Lower leg skin (tissue), 4 donors: ENCODE measurements at regions not wholly inside any gene's neighbourhood (a gene's known extent, or its start where the extent isn't known, plus 50 kb on each side); places are given as distances from the start of the nearest gene placed in this dataset.

ENCODE experiments used
- DNase-seq, 2 donors: peaks; one replicate each; pipeline ENCODE4 v3.0.0-alpha.2; 2019; ENCODE audit warnings: low spot score in 2 of 2
- H3K4me3 ChIP-seq: fragments of 200-600 bp; sonication (generic); 2 replicates; pipeline ENCODE4 v1.5.1; 2017; ENCODE audit warnings: mild to moderate bottlenecking, low read depth; ENCODE audit not compliant: poor library complexity, severe bottlenecking
- POLR2A ChIP-seq, 2 donors: fragments of 450-650 bp; IDR thresholded peaks; one replicate each; pipeline ENCODE4 v1.6.1; 2016 to 2017; ENCODE audit warnings: antibody characterized with exemption in 2 of 2, mild to moderate bottlenecking in 1 of 2, moderate library complexity in 1 of 2
- WGBS, 2 donors: methylation state at CpG; one replicate each; pipeline ENCODE4 v1.1.5; 2018; 5-methylcytosine and 5-hydroxymethylcytosine counted together
- intact Hi-C: fragments of 100-400 bp; cut with DNase I; formaldehyde crosslinking; loops from one replicate; pipeline ENCODE4 v1.15.0; 2023; ENCODE audit warnings: low total_unique reads
- TF ChIP-seq, protein P1 (sequence below), 3 donors: fragments of 450-650 bp; IDR thresholded peaks; one replicate each; pipeline ENCODE4 v1.5.1; 2016; ENCODE audit warnings: antibody characterized with exemption in 3 of 3, mild to moderate bottlenecking in 3 of 3, moderate library complexity in 2 of 3

DNA sequence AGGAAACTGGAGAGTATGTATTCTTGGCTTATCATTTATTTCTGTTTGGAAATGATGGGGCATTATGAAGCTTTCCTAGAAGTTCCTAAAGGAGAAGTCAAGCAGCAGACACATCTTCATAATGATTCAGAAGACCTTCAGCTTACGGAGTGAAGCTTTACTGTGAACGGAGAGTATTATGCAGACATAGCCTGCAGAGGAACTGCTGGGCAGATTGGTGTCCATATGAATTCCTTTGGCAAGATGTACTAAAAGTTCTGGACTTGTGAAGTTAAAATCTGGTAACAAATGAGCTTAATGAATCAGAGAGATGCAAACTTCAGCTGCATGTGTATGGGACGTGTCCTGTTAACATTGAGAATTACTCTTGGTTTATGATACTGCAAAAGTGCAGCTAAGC, 60.1 kb downstream of the NABP1 start:
- DNase-seq = no peak
- H3K4me3 ChIP-seq = no peak overlapping the region
- WGBS, 2 donors = 91 to 94% methylated on average over 3 of the region's 3 CpGs
- intact Hi-C loops = no loop called here
- TF ChIP-seq POLR2A (IDR thresholded peaks at IDR 0.05) = no peak
- TF ChIP-seq, protein P1, sequence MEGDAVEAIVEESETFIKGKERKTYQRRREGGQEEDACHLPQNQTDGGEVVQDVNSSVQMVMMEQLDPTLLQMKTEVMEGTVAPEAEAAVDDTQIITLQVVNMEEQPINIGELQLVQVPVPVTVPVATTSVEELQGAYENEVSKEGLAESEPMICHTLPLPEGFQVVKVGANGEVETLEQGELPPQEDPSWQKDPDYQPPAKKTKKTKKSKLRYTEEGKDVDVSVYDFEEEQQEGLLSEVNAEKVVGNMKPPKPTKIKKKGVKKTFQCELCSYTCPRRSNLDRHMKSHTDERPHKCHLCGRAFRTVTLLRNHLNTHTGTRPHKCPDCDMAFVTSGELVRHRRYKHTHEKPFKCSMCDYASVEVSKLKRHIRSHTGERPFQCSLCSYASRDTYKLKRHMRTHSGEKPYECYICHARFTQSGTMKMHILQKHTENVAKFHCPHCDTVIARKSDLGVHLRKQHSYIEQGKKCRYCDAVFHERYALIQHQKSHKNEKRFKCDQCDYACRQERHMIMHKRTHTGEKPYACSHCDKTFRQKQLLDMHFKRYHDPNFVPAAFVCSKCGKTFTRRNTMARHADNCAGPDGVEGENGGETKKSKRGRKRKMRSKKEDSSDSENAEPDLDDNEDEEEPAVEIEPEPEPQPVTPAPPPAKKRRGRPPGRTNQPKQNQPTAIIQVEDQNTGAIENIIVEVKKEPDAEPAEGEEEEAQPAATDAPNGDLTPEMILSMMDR (IDR thresholded peaks at IDR 0.05) = no peak

DNA sequence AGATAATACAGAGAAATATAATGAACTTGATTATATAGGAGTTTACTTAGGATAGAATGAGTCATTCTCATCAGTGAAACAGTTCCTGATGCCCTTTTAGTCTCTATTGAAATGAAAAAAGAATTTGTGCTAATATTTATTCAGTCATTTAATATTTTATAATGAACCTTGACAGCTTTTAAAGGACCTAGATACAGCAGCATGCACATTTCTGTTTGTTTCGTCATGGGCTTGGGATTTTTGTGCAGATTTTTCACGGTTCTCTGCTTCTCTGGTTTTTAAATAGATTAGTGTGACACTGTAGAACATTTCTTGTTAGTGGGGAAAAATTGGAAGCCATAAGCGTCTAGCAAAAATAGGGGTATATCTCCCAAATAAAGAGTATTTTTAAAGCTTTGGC, 60.7 kb downstream of the NABP1 start:
- DNase-seq = no peak
- intact Hi-C loops = no loop called here
- TF ChIP-seq, protein P1 (IDR thresholded peaks at IDR 0.05) = no peak
- TF ChIP-seq POLR2A (IDR thresholded peaks at IDR 0.05) = no peak
- H3K4me3 ChIP-seq = no peak overlapping the region
- WGBS, 2 donors = 70 to 78% methylated on average over 3 of the region's 3 CpGs

DNA sequence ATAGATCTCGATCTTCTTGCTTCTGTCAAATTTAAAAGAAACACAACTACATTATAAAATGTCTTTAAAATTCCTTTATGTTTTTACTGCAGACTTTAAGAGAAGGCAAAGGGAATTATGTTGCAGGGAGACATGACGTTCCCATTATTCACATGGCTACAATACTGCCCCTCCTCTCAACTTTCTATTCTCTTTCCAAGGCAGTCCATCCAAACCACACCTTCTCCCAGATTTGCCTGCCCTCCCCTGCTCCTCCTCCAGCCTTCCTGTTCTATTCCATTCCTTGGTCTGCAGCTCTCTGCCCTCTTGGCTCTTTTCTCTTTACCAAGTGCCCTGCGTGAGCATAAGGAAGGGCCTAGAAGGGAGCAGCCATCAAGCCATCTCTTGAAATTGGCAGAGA, 61.3 kb downstream of the NABP1 start:
- no peak overlapping the region for H3K4me3 ChIP-seq
- TF ChIP-seq POLR2A (IDR thresholded peaks at IDR 0.05) = no peak
- TF ChIP-seq, protein P1 (IDR thresholded peaks at IDR 0.05) = no peak
- DNase-seq = no peak
- 56 to 58% methylated on average over 3 of the region's 3 CpGs for WGBS, 2 donors
- intact Hi-C loops = no loop called here

DNA sequence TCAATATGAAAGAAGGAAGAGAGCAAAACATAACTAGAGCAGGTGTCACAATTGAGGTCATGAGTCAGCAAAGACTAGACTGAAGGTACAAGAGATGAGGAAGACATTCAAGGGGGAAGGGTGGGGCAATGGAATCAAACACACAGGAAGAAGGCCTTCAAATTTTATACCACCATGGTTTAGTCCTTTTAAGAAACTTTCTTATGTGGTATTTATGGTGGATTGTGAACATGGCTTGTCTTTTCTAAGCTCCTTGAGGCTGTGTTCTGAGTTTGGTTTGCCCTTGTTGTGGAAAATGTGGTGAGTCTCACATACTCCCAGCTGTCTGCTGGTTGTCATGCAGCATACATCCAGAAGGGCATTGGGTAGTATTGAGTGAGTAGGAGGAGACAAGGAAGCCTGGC, 62.1 kb downstream of the NABP1 start:
- intact Hi-C loops = no loop called here
- no peak overlapping the region for H3K4me3 ChIP-seq
- TF ChIP-seq, protein P1 (IDR thresholded peaks at IDR 0.05) = no peak
- TF ChIP-seq POLR2A (IDR thresholded peaks at IDR 0.05) = no peak
- no peak for DNase-seq

DNA sequence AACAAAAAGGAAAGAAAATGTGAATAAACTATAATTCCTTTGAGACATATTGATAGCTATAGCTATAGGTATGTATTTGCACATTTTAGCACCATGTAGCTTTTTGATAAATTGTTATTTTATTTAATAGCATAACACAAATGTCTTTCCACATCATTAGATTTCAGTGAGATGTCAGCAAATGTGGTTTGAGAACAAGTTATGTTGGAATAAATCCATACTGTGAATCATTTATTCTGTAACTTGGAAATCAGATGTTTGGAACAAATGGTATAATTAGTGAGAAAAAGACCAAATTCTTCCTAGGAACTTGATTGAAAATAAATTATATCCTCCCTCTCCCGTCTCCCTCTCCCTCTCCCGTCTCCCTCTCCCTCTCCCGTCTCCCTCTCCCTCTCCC, 62.8 kb downstream of the NABP1 start:
- TF ChIP-seq, protein P1 (IDR thresholded peaks at IDR 0.05) = no peak
- TF ChIP-seq POLR2A (IDR thresholded peaks at IDR 0.05) = no peak
- WGBS, 2 donors = 69 to 71% methylated on average over 3 of the region's 3 CpGs
- no peak for DNase-seq
- H3K4me3 ChIP-seq = no peak overlapping the region
- intact Hi-C loops = no loop called here

DNA sequence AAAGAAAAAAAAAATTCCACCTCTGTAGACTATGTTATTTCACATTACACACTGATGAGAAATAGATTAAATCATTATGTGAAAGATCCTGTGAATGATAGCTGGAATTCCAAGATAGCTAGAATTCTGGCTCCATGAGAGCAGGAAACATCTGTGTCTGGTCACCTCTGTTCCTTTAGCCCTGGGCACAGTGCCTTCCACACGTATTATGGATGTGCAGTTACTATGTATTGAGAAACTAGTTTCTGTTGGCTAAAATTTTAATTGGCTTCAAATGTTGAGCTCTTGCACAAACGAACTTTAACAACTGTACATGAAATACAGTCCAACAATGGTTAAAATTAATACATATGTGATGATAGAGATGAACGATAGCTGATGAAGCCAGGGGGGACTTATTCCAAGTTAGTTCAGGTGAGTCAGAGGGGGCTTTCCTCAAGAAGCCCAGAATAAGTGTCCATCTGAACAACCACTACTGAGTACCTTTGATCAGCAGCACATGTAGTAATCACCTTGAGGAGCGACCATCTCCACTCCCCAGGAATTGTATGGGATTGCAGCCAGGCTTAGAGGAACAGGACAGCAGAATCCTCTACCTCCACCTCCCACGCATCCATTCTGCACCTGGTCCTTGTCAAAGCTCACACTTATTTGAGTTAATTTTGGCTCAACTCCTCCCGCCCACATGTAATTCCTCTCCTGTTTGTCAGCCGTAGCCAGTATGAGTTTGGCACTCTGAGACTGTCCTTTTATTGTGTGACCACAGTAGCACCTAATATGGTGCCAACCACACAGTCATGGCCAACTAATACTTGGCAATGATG, 68.6 kb downstream of the NABP1 start:
- intact Hi-C loops = no loop called here
- DNase-seq = no peak
- WGBS, 2 donors = 37 to 40% methylated on average over 7 of the region's 7 CpGs

More for the DNA sequence above, 68.6 kb downstream of the NABP1 start:
- no peak for TF ChIP-seq POLR2A (IDR thresholded peaks at IDR 0.05)
- TF ChIP-seq, protein P1 (IDR thresholded peaks at IDR 0.05) = no peak
- H3K4me3 ChIP-seq = no peak overlapping the region
